Common myeloid progenitor, CD34-positive (primary cell): ENCODE measurements at regions not wholly inside any gene's neighbourhood (a gene's known extent, or its start where the extent isn't known, plus 50 kb on each side); places are given as distances from the start of the nearest gene placed in this dataset.
"Not testable (repeated sequence)": the region's sequence is repeated elsewhere in the genome, so short reads cannot be mapped to it uniquely, and the experiment has no call there.

Experiments
- CTCF ChIA-PET: fragments of 350-600 bp; sonication (Branson Sonifier 250); formaldehyde crosslinking; loops from one replicate; lab custom pipeline; 2021; ENCODE audit warnings: antibody characterized with exemption; lab: Charles Lee
- POLR2A ChIA-PET: fragments of 350-600 bp; sonication (Branson Sonifier 250); formaldehyde crosslinking; loops from one replicate; lab custom pipeline; 2021; ENCODE audit warnings: antibody characterized with exemption; lab: Charles Lee
- DNase-seq, 3 donors: peaks; one replicate each; pipeline versions ENCODE4 v3.0.0 to v3.0.0-alpha.2; 2013
- H3K27ac ChIP-seq, 2 experiments: 1 replicate in 1 of 2; 2 replicates in 1 of 2; pipeline ENCODE4 v1.7.0; 2013; ENCODE audit warnings: inconsistent platforms in 2 of 2, low read length in 2 of 2, mild to moderate bottlenecking in 2 of 2, low read depth in 1 of 2, moderate library complexity in 1 of 2; ENCODE audit not compliant: severe bottlenecking in 2 of 2, insufficient read depth in 1 of 2, poor library complexity in 1 of 2
- H3K27me3 ChIP-seq, 5 experiments: replicated peaks in 2 of 5; 1 replicate in 3 of 5; 2 replicates in 2 of 5; pipeline versions ENCODE4 v1.6.1 to v1.7.0; 2013; ENCODE audit warnings: low read length in 4 of 5, mild to moderate bottlenecking in 2 of 5, moderate library complexity in 2 of 5, inconsistent platforms in 1 of 5; ENCODE audit not compliant: insufficient read depth in 5 of 5, control insufficient read depth in 4 of 5
- H3K36me3 ChIP-seq, 4 experiments: 1 replicate in 2 of 4; 2 replicates in 2 of 4; pipeline versions ENCODE4 v1.6.1 to v1.7.0; 2013; ENCODE audit warnings: low read length in 3 of 4, control low read depth in 1 of 4, mild to moderate bottlenecking in 1 of 4; ENCODE audit not compliant: control insufficient read depth in 4 of 4, insufficient read depth in 4 of 4
- H3K4me1 ChIP-seq, 4 experiments: 1 replicate in 3 of 4; 2 replicates in 1 of 4; pipeline versions ENCODE4 v1.6.1 to v1.7.1; 2013; ENCODE audit warnings: low read length in 3 of 4, mild to moderate bottlenecking in 3 of 4, control low read depth in 1 of 4, inconsistent platforms in 1 of 4, moderate library complexity in 1 of 4; ENCODE audit not compliant: control insufficient read depth in 4 of 4, insufficient read depth in 4 of 4; ENCODE audit errors: control extremely low read depth in 1 of 4
- H3K4me3 ChIP-seq, 7 experiments: 1 replicate in 4 of 7; 2 replicates in 3 of 7; pipeline versions ENCODE4 v1.5.1 to v1.7.0; 2013; ENCODE audit warnings: mild to moderate bottlenecking in 7 of 7, low read length in 6 of 7, moderate library complexity in 6 of 7, inconsistent platforms in 2 of 7, low read depth in 2 of 7, control low read depth in 1 of 7; ENCODE audit not compliant: insufficient read depth in 4 of 7, control insufficient read depth in 1 of 7; ENCODE audit errors: extremely low read depth in 1 of 7
- H3K9me3 ChIP-seq, 5 experiments: 1 replicate in 4 of 5; 2 replicates in 1 of 5; pipeline versions ENCODE4 v1.6.1 to v1.7.1; 2013; ENCODE audit warnings: low read length in 4 of 5, mild to moderate bottlenecking in 2 of 5, inconsistent platforms in 1 of 5, low read depth in 1 of 5, moderate library complexity in 1 of 5; ENCODE audit not compliant: control insufficient read depth in 4 of 5, insufficient read depth in 2 of 5; ENCODE audit errors: control extremely low read depth in 1 of 5
- WGBS: methylation state at CpG from one replicate; pipeline ENCODE4 v1.1.5; 2013; ENCODE audit not compliant: insufficient coverage; 5-methylcytosine and 5-hydroxymethylcytosine counted together

DNA sequence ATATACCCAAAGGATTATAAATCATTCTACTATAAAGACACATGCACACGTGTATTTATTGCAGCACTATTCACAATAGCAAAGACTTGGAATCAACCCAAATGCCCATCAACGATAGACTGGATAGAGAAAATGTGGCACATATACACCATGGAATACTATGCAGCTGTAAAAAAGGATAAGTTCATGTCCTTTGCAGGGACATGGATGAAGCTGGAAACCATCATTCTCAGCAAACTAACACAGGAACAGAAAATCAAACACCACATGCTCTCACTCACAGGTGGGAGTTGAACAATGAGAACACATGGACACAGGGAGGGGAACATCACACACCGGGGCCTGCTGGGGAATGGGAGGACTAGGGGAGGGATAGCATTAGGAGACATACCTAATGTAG, 473.9 kb downstream of the SIPA1L2 start:
- POLR2A ChIA-PET, H3K4me1 ChIP-seq, H3K36me3 ChIP-seq, DNase-seq, H3K27ac ChIP-seq, H3K27me3 ChIP-seq, CTCF ChIA-PET, H3K4me3 ChIP-seq, H3K9me3 ChIP-seq: not testable (repeated sequence)
- no CpG with 5 or more reads among the region's 3 CpGs for WGBS

- Histone ChIP-seq H3K4me3 (no peak overlapping the region), H3K4me1 (no peaks in the 10 kb centered on the region), H3K36me3 (no peaks in the 10 kb centered on the region), H3K27me3 (peaks cover 0 to under 1% (median 0%) of the 10 kb centered on the region in 5 experiments), H3K27ac (no peak overlapping the region), H3K9me3 (no peaks in the 10 kb centered on the region)
- POLR2A ChIA-PET = no interaction called here
- CTCF ChIA-PET = no interaction called here
- no peak for DNase-seq
Observed at GRCh38 chr1:232153652-232154051, 476.3 kb downstream of the SIPA1L2 start.

DNA sequence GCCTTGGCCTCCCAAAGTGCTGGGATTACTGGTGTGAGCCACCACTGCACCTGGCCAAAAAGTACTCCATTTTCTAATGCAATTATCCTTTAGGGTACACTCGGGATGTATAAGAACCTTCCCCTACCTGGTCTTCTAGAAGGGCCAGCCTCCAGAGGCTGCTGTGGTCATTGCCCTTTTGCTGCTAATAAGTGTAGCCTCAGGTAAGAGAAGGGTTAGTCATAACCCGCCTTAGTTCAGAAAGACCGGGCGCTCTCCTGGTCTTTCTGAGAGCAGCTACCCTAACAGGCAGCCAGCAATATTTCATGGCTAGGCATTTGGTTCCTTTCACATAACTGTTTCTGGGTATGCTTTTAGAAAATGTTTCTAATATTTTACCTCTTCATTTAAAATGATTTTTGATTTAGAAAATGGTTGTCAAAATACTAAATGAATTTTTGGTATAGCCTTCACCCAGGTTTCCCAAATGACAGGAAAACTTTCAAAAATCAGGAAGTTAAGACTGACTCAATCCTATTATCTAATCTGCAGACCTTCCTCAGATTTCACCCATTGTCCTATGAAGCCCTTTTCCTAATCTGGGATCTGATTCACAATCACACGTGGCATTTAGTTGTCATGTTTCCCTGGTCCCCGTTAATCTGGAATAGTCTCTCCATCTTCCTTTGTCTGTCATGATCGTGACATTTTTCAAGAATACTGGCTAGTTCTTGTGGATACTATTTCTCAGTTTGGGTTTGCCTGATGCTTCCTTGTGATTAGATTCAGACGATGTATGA, 479.0 kb downstream of the SIPA1L2 start:
- Histone ChIP-seq H3K36me3 (no peaks in the 10 kb centered on the region), H3K4me3 (no peak overlapping the region), H3K27me3 (peaks cover 0 to 3% (median 0%) of the 10 kb centered on the region in 5 experiments), H3K9me3 (no peaks in the 10 kb centered on the region), H3K27ac (no peak overlapping the region), H3K4me1 (no peaks in the 10 kb centered on the region)
- CTCF ChIA-PET = no interaction called here
- 85% methylated on average over 4 of the region's 8 CpGs for WGBS
- DNase-seq = no peak
- POLR2A ChIA-PET = no interaction called here

GRCh38 chr1:232149287-232150201, 480.4 kb downstream of the SIPA1L2 start:
- POLR2A ChIA-PET = no interaction called here
- DNase-seq = no peak
- Histone ChIP-seq H3K27me3 (peaks cover 0 to 3% (median 0%) of the 10 kb centered on the region in 5 experiments), H3K27ac (no peak overlapping the region), H3K9me3 (no peaks in the 10 kb centered on the region), H3K4me1 (no peaks in the 10 kb centered on the region), H3K36me3 (no peaks in the 10 kb centered on the region), H3K4me3 (no peak overlapping the region)
- WGBS = 94% methylated on average over 1 of the region's 9 CpGs
- CTCF ChIA-PET = no interaction called here

GRCh38 chr1:232147215-232147614, 482.7 kb downstream of the SIPA1L2 start:
- POLR2A ChIA-PET = interaction anchor here (0.6 kb wide), 1 partner anchor 972 kb away, joined by 3 read pairs; no protein-coding TSS in a partner anchor
- Histone ChIP-seq H3K4me1 (no peaks in the 10 kb centered on the region), H3K27me3 (peaks cover 0 to 3% (median 0%) of the 10 kb centered on the region in 5 experiments), H3K36me3 (no peaks in the 10 kb centered on the region), H3K4me3 (no peak overlapping the region), H3K9me3 (no peaks in the 10 kb centered on the region), H3K27ac (no peak overlapping the region)
- 96% methylated on average over 2 of the region's 2 CpGs for WGBS
- DNase-seq = no peak
- CTCF ChIA-PET = no interaction called here

DNA sequence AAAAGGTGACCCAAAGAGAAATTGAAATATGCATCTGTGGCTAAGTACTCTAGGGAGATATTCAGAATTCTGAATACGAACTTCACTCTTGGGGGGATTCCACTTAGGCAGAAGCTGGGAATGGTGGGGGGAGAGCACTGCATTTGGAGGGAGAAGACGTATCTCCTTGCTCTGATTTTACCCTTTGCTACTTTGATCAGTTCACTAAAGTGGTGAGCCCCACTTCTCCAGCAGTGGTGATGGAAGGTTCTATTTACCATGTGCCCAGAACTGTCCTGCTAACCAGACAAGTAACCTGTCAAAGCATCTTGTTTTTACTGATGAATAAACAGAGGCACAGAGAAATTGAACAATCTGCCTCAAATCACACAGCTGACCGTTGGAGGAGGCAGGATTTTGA, 483.4 kb downstream of the SIPA1L2 start:
- Histone ChIP-seq H3K4me1 (no peaks in the 10 kb centered on the region), H3K27me3 (peaks cover 0 to 3% (median 0%) of the 10 kb centered on the region in 5 experiments), H3K27ac (no peak overlapping the region), H3K4me3 (no peak overlapping the region), H3K9me3 (no peaks in the 10 kb centered on the region), H3K36me3 (no peaks in the 10 kb centered on the region)
- no peak for DNase-seq
- POLR2A ChIA-PET = interaction anchor here (0.6 kb wide), 1 partner anchor 973 kb away, joined by 3 read pairs; no protein-coding TSS in a partner anchor
- WGBS = 93% methylated on average over 3 of the region's 3 CpGs
- CTCF ChIA-PET = no interaction called here

- Histone ChIP-seq H3K27ac (no peak overlapping the region), H3K27me3 (peaks cover 0 to 3% (median 0%) of the 10 kb centered on the region in 5 experiments), H3K9me3 (peaks cover 0 to 4% (median 0%) of the 10 kb centered on the region in 5 experiments), H3K4me3 (no peak overlapping the region), H3K4me1 (no peaks in the 10 kb centered on the region), H3K36me3 (no peaks in the 10 kb centered on the region)
- CTCF ChIA-PET = no interaction called here
- 100% methylated on average over 1 of the region's 2 CpGs for WGBS
- DNase-seq = no peak
- POLR2A ChIA-PET = no interaction called here
Observed at GRCh38 chr1:232145768-232146167, 484.2 kb downstream of the SIPA1L2 start.
